HCT116 (cell line): ENCODE measurements at regions not wholly inside any gene's neighbourhood (a gene's known extent, or its start where the extent isn't known, plus 50 kb on each side); places are given as distances from the start of the nearest gene placed in this dataset.

Source experiments
- ATAC-seq: fragments of 200-7000 bp; cut with Tn5 transposase; 2 replicates; pipeline ENCODE4 v1.9.1; 2020; ENCODE audit warnings: mild to moderate bottlenecking, moderate library complexity
- BruUV-seq: library from RNA; stranded (reverse); fragments of 400-500 nt; replicated peaks from 2 replicates; lab custom pipeline; 2021; lab: Mats Ljungman, UMichigan
- CTCF ChIA-PET: fragments of 300-600 bp; sonication (Branson Sonifier 250); formaldehyde crosslinking; loops from one replicate; lab custom pipeline; 2021; ENCODE audit warnings: antibody characterized with exemption; lab: Charles Lee
- POLR2A ChIA-PET: fragments of 300-600, 350-600 bp; sonication (Branson Sonifier 250); formaldehyde crosslinking; loops from one replicate; lab custom pipeline; 2021; ENCODE audit warnings: antibody characterized with exemption; lab: Charles Lee
- RAD21 ChIA-PET, 2 experiments: fragments of 300-600 bp; sonication (Branson Sonifier 250); formaldehyde crosslinking; loops; one replicate each; lab custom pipeline; 2023; ENCODE audit warnings: low total read pairs in 2 of 2; ENCODE audit not compliant: uncharacterized antibody in 2 of 2, unreplicated experiment in 2 of 2, low non-redundant PET in 1 of 2; lab: Charles Lee
- DNase-seq: peaks from one replicate; pipeline ENCODE4 v3.0.0-alpha.2; 2010; ENCODE audit warnings: low read depth, low spot score
- H2AFZ ChIP-seq: fragments of 200-600 bp; shearing (Covaris generic), sonication (generic); 2 replicates; pipeline ENCODE4 v1.6.1; 2017; ENCODE audit warnings: low read depth, mixed run types, mixed read lengths, antibody characterized with exemption, low read length; ENCODE audit not compliant: poor library complexity, severe bottlenecking
- H3K27ac ChIP-seq: 2 replicates; pipeline ENCODE4 v1.5.1; 2012; ENCODE audit warnings: low read depth, low read length
- H3K27me3 ChIP-seq: fragments of 200-600 bp; sonication (generic); 2 replicates; pipeline ENCODE4 v1.6.1; 2016; ENCODE audit warnings: mixed run types, low read length, mixed read lengths; ENCODE audit not compliant: insufficient read depth
- H3K36me3 ChIP-seq, 2 experiments: fragments of 200-500 bp in 1 of 2; fragments of 200-600 bp in 1 of 2; sonication (Bioruptor generic) in 1 of 2; sonication (generic) in 1 of 2; 2 replicates each; pipeline versions ENCODE4 v1.5.1 to v1.6.1; 2014 to 2016; ENCODE audit warnings: low read length in 2 of 2, inconsistent platforms in 1 of 2, mixed read lengths in 1 of 2, mixed run types in 1 of 2; ENCODE audit not compliant: insufficient read depth in 2 of 2, control insufficient read depth in 1 of 2
- H3K4me1 ChIP-seq, 2 experiments: fragments of 200-600 bp in 1 of 2; sonication (generic) in 1 of 2; 2 replicates each; pipeline versions ENCODE4 v1.5.1 to v1.6.1; 2012 to 2017; ENCODE audit warnings: low read length in 2 of 2, inconsistent platforms in 1 of 2, mild to moderate bottlenecking in 1 of 2, mixed read lengths in 1 of 2, mixed run types in 1 of 2, moderate library complexity in 1 of 2; ENCODE audit not compliant: insufficient read depth in 2 of 2, control insufficient read depth in 1 of 2
- H3K4me2 ChIP-seq: fragments of 200-600 bp; sonication (generic); 2 replicates; pipeline ENCODE4 v1.6.1; 2017; ENCODE audit warnings: mixed run types, low read length, mixed read lengths
- H3K4me3 ChIP-seq, 2 experiments: fragments of 200-600 bp in 1 of 2; sonication (generic) in 1 of 2; replicated peaks in 1 of 2; 2 replicates each; pipeline ENCODE4 v1.5.1; 2011 to 2016; ENCODE audit warnings: low read length in 2 of 2, control low read depth in 1 of 2, low read depth in 1 of 2, mild to moderate bottlenecking in 1 of 2, mixed read lengths in 1 of 2, mixed run types in 1 of 2
- H3K79me2 ChIP-seq: fragments of 200-600 bp; sonication (generic); 2 replicates; pipeline ENCODE4 v1.6.1; 2017; ENCODE audit warnings: mild to moderate bottlenecking, mixed run types, low read length, moderate library complexity, mixed read lengths; ENCODE audit not compliant: insufficient read depth
- H3K9ac ChIP-seq: fragments of 200-600 bp; sonication (generic); 2 replicates; pipeline ENCODE4 v1.6.1; 2016; ENCODE audit warnings: low read length, mixed read lengths
- H3K9me2 ChIP-seq: fragments of 200-600 bp; sonication (generic), shearing (Covaris generic); 2 replicates; pipeline ENCODE4 v1.6.1; 2017; ENCODE audit warnings: mixed run types, mild to moderate bottlenecking, moderate library complexity; ENCODE audit not compliant: insufficient read depth
- H3K9me3 ChIP-seq, 2 experiments: fragments of 200-500 bp in 1 of 2; fragments of 200-600 bp in 1 of 2; sonication (Bioruptor generic) in 1 of 2; sonication (generic) in 1 of 2; 2 replicates each; pipeline ENCODE4 v1.6.1; 2014 to 2017; ENCODE audit warnings: low read length in 2 of 2, mixed read lengths in 2 of 2, inconsistent platforms in 1 of 2, low read depth in 1 of 2, mild to moderate bottlenecking in 1 of 2, mixed run types in 1 of 2, moderate library complexity in 1 of 2; ENCODE audit not compliant: control insufficient read depth in 1 of 2, insufficient read depth in 1 of 2
- H4K20me1 ChIP-seq: fragments of 200-600 bp; sonication (generic), shearing (Covaris generic); 2 replicates; pipeline ENCODE4 v1.6.1; 2017; ENCODE audit warnings: mixed run types, mild to moderate bottlenecking, moderate library complexity; ENCODE audit not compliant: insufficient read depth
- CBX3 ChIP-seq: IDR thresholded peaks from 2 replicates; pipeline ENCODE4 v1.6.1; 2012; ENCODE audit warnings: low read depth
- EGR1 ChIP-seq: IDR thresholded peaks from 2 replicates; pipeline ENCODE4 v1.6.1; 2012; ENCODE audit warnings: low read depth
- EZH2phosphoT487 ChIP-seq: fragments of 200-600 bp; IDR thresholded peaks from 2 replicates; pipeline ENCODE4 v1.6.1; 2018; ENCODE audit warnings: antibody characterized with exemption, borderline replicate concordance
- FOSL1 ChIP-seq: IDR thresholded peaks from 2 replicates; pipeline ENCODE4 v1.6.1; 2012; ENCODE audit warnings: low read depth
- POLR2A ChIP-seq: IDR thresholded peaks from 2 replicates; pipeline ENCODE4 v1.7.0; 2011; ENCODE audit warnings: borderline replicate concordance; ENCODE audit not compliant: insufficient read depth, insufficient read length; ENCODE audit errors: extremely low read depth
- RAD21 ChIP-seq: IDR thresholded peaks from 2 replicates; pipeline ENCODE4 v1.6.1; 2012; ENCODE audit warnings: low read depth, mild to moderate bottlenecking
- SIN3A ChIP-seq: IDR thresholded peaks from 2 replicates; pipeline ENCODE4 v1.6.1; 2012; ENCODE audit warnings: low read depth
- SP1 ChIP-seq: IDR thresholded peaks from 2 replicates; pipeline ENCODE4 v1.6.1; 2012; ENCODE audit warnings: low read depth
- SRF ChIP-seq: IDR thresholded peaks from 2 replicates; pipeline ENCODE4 v1.6.1; 2012; ENCODE audit warnings: low read depth
- ZFX ChIP-seq: fragments of 450-650 bp; IDR thresholded peaks from 2 replicates; pipeline ENCODE4 v1.6.1; 2017
- ZNF274 ChIP-seq: fragments of 200-500 bp; sonication (Bioruptor generic); IDR thresholded peaks from 2 replicates; pipeline ENCODE4 v1.6.1; 2014; ENCODE audit warnings: mild to moderate bottlenecking, low read depth, low read length, inconsistent platforms
- intact Hi-C: fragments of 100-400 bp; cut with micrococcal nuclease; formaldehyde crosslinking; loops from 2 replicates; pipeline ENCODE4 v1.10.0; 2022
- TF ChIP-seq, protein P1 (sequence below): IDR thresholded peaks from 2 replicates; pipeline ENCODE4 v1.6.1; 2011; ENCODE audit warnings: mild to moderate bottlenecking, low read length, moderate library complexity; ENCODE audit not compliant: insufficient replicate concordance; ENCODE audit errors: extremely low read depth

- no peak overlapping the region for H3K4me2 ChIP-seq
- no peaks in the 10 kb centered on the region for H3K27me3 ChIP-seq
- H3K27ac ChIP-seq: no peak overlapping the region
- intact Hi-C loops: no loop called here
- no peaks in the 10 kb centered on the region for H4K20me1 ChIP-seq
- H2AFZ ChIP-seq: no peak overlapping the region
- peaks cover 0 to 8% of the 10 kb centered on the region in 2 experiments; a peak in 2 of 4 replicates for H3K9me3 ChIP-seq
- H3K4me3 ChIP-seq: no peak overlapping the region
- BruUV-seq: no TSS peak
- H3K36me3 ChIP-seq: no peaks in the 10 kb centered on the region
- ChIA-PET POLR2A (no interaction called here), CTCF (no interaction called here), RAD21 (no interaction called here)
- DNase-seq: no peak
- ATAC-seq: no peak
- H3K79me2 ChIP-seq: no peaks in the 10 kb centered on the region
- TF ChIP-seq RAD21 (no peak), SIN3A (no peak), ZNF274 (no peak), POLR2A (no peak), EGR1 (no peak), ZFX (no peak), SP1 (no peak), CBX3 (no peak), FOSL1 (no peak), SRF (no peak), EZH2phosphoT487 (no peak)
- TF ChIP-seq, protein P1, sequence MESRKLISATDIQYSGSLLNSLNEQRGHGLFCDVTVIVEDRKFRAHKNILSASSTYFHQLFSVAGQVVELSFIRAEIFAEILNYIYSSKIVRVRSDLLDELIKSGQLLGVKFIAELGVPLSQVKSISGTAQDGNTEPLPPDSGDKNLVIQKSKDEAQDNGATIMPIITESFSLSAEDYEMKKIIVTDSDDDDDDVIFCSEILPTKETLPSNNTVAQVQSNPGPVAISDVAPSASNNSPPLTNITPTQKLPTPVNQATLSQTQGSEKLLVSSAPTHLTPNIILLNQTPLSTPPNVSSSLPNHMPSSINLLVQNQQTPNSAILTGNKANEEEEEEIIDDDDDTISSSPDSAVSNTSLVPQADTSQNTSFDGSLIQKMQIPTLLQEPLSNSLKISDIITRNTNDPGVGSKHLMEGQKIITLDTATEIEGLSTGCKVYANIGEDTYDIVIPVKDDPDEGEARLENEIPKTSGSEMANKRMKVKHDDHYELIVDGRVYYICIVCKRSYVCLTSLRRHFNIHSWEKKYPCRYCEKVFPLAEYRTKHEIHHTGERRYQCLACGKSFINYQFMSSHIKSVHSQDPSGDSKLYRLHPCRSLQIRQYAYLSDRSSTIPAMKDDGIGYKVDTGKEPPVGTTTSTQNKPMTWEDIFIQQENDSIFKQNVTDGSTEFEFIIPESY: no peak
- no peaks in the 10 kb centered on the region for H3K9me2 ChIP-seq
- H3K4me1 ChIP-seq: no peaks in the 10 kb centered on the region
- no peak overlapping the region for H3K9ac ChIP-seq
These were observed 1731.2 kb upstream of the CDH6 start for GRCh38 chr5:29462241-29462640.
